SJSA1 (cell line): ENCODE measurements at regions not wholly inside any gene's neighbourhood (a gene's known extent, or its start where the extent isn't known, plus 50 kb on each side); places are given as distances from the start of the nearest gene placed in this dataset.

Source experiments
- DNase-seq, 2 experiments: peaks; one replicate each; pipeline ENCODE4 v3.0.0-alpha.2; 2015 to 2020; ENCODE audit warnings: low spot score in 2 of 2, low read depth in 1 of 2
- H3K27ac ChIP-seq: fragments of 250-450 bp; sonication (Bioruptor Pico); 2 replicates; pipeline ENCODE4 v1.5.1; 2020; ENCODE audit warnings: mild to moderate bottlenecking, moderate library complexity
- H3K27me3 ChIP-seq: fragments of 250-450 bp; sonication (Bioruptor Pico); replicated peaks from 2 replicates; pipeline ENCODE4 v1.5.1; 2020; ENCODE audit warnings: mild to moderate bottlenecking, moderate library complexity
- H3K36me3 ChIP-seq: fragments of 250-450 bp; sonication (Bioruptor Pico); 2 replicates; pipeline ENCODE4 v1.5.1; 2020; ENCODE audit warnings: mild to moderate bottlenecking
- H3K4me1 ChIP-seq: fragments of 250-450 bp; sonication (Bioruptor Pico); replicated peaks from 2 replicates; pipeline ENCODE4 v1.6.1; 2021; ENCODE audit warnings: mild to moderate bottlenecking
- H3K4me3 ChIP-seq: fragments of 250-450 bp; sonication (Bioruptor Pico); 2 replicates; pipeline ENCODE4 v1.5.1; 2020; ENCODE audit warnings: mild to moderate bottlenecking
- H3K9me3 ChIP-seq: fragments of 250-450 bp; sonication (Bioruptor Pico); replicated peaks from 2 replicates; pipeline ENCODE4 v1.5.1; 2020; ENCODE audit warnings: mild to moderate bottlenecking

- Histone ChIP-seq H3K36me3 (no peaks in the 10 kb centered on the region), H3K4me1 (no peaks in the 10 kb centered on the region), H3K4me3 (no peak overlapping the region), H3K27me3 (no peaks in the 10 kb centered on the region), H3K9me3 (no peaks in the 10 kb centered on the region), H3K27ac (no peak overlapping the region)
- DNase-seq = no peak
Observed at GRCh38 chr5:98050583-98050982, 722.9 kb upstream of the RGMB start.

GRCh38 chr5:98053170-98053569, 720.3 kb upstream of the RGMB start:
- Histone ChIP-seq H3K27ac (no peak overlapping the region), H3K4me3 (no peak overlapping the region), H3K27me3 (no peaks in the 10 kb centered on the region), H3K4me1 (no peaks in the 10 kb centered on the region), H3K9me3 (no peaks in the 10 kb centered on the region), H3K36me3 (no peaks in the 10 kb centered on the region)
- DNase-seq = no peak

GRCh38 chr5:98060148-98060547, 713.3 kb upstream of the RGMB start:
- no peaks in the 10 kb centered on the region for H3K9me3 ChIP-seq
- no peak overlapping the region for H3K27ac ChIP-seq
- no peak overlapping the region for H3K4me3 ChIP-seq
- no peaks in the 10 kb centered on the region for H3K4me1 ChIP-seq
- H3K36me3 ChIP-seq = no peaks in the 10 kb centered on the region
- DNase-seq = no peak
- H3K27me3 ChIP-seq = no peaks in the 10 kb centered on the region

- H3K9me3 ChIP-seq = no peaks in the 10 kb centered on the region
- DNase-seq = no peak
- H3K4me3 ChIP-seq = no peak overlapping the region
- no peaks in the 10 kb centered on the region for H3K27me3 ChIP-seq
- H3K27ac ChIP-seq = no peak overlapping the region
- H3K36me3 ChIP-seq = no peaks in the 10 kb centered on the region
- H3K4me1 ChIP-seq = no peaks in the 10 kb centered on the region
Observed at GRCh38 chr5:98064118-98064685, 709.3 kb upstream of the RGMB start.

GRCh38 chr5:98065261-98065909, 708.1 kb upstream of the RGMB start:
- no peak overlapping the region for H3K27ac ChIP-seq
- no peaks in the 10 kb centered on the region for H3K36me3 ChIP-seq

GRCh38 chr5:98066910-98067309, 706.6 kb upstream of the RGMB start:
- no peaks in the 10 kb centered on the region for H3K27me3 ChIP-seq
- no peak overlapping the region for H3K4me3 ChIP-seq
- H3K27ac ChIP-seq = no peak overlapping the region
- no peaks in the 10 kb centered on the region for H3K9me3 ChIP-seq
- no peaks in the 10 kb centered on the region for H3K36me3 ChIP-seq
- no peaks in the 10 kb centered on the region for H3K4me1 ChIP-seq
- DNase-seq = no peak

More at GRCh38 chr5:98065261-98065909, 708.1 kb upstream of the RGMB start:
- H3K4me1 ChIP-seq = no peaks in the 10 kb centered on the region
- no peak overlapping the region for H3K4me3 ChIP-seq
- H3K9me3 ChIP-seq = no peaks in the 10 kb centered on the region
- DNase-seq = no peak
- no peaks in the 10 kb centered on the region for H3K27me3 ChIP-seq

- no peaks in the 10 kb centered on the region for H3K36me3 ChIP-seq
- H3K27ac ChIP-seq = no peak overlapping the region
- no peak for DNase-seq
Observed at GRCh38 chr5:98069876-98070512, 703.5 kb upstream of the RGMB start.

GRCh38 chr5:98072921-98073320, 700.5 kb upstream of the RGMB start:
- H3K4me3 ChIP-seq = no peak overlapping the region
- no peaks in the 10 kb centered on the region for H3K36me3 ChIP-seq
- H3K27ac ChIP-seq = no peak overlapping the region
- no peak for DNase-seq
- H3K4me1 ChIP-seq = no peaks in the 10 kb centered on the region
- no peaks in the 10 kb centered on the region for H3K9me3 ChIP-seq
- no peaks in the 10 kb centered on the region for H3K27me3 ChIP-seq

More at GRCh38 chr5:98069876-98070512, 703.5 kb upstream of the RGMB start:
- no peak overlapping the region for H3K4me3 ChIP-seq
- H3K9me3 ChIP-seq = no peaks in the 10 kb centered on the region
- no peaks in the 10 kb centered on the region for H3K4me1 ChIP-seq
- no peaks in the 10 kb centered on the region for H3K27me3 ChIP-seq

- H3K27me3 ChIP-seq = no peaks in the 10 kb centered on the region
- no peak for DNase-seq
- H3K36me3 ChIP-seq = no peaks in the 10 kb centered on the region
- no peaks in the 10 kb centered on the region for H3K4me1 ChIP-seq
- no peaks in the 10 kb centered on the region for H3K9me3 ChIP-seq
- H3K4me3 ChIP-seq = no peak overlapping the region
- H3K27ac ChIP-seq = no peak overlapping the region
Observed at GRCh38 chr5:98076501-98076900, 697.0 kb upstream of the RGMB start.

- Histone ChIP-seq H3K9me3 (no peaks in the 10 kb centered on the region), H3K27me3 (no peaks in the 10 kb centered on the region)
Observed at GRCh38 chr5:98085593-98085992, 687.9 kb upstream of the RGMB start.

GRCh38 chr5:98095072-98095471, 678.4 kb upstream of the RGMB start:
- no peak overlapping the region for H3K4me3 ChIP-seq
- no peak for DNase-seq
- H3K27me3 ChIP-seq = no peaks in the 10 kb centered on the region
- no peaks in the 10 kb centered on the region for H3K9me3 ChIP-seq
- peaks cover 6% of the 10 kb centered on the region for H3K4me1 ChIP-seq
- no peak overlapping the region for H3K27ac ChIP-seq
- H3K36me3 ChIP-seq = no peaks in the 10 kb centered on the region

More at GRCh38 chr5:98085593-98085992, 687.9 kb upstream of the RGMB start:
- Histone ChIP-seq H3K4me3 (no peak overlapping the region), H3K36me3 (no peaks in the 10 kb centered on the region), H3K4me1 (no peaks in the 10 kb centered on the region), H3K27ac (no peak overlapping the region)
- no peak for DNase-seq

- no peak overlapping the region for H3K4me3 ChIP-seq
- no peaks in the 10 kb centered on the region for H3K27me3 ChIP-seq
- H3K36me3 ChIP-seq = no peaks in the 10 kb centered on the region
- no peak overlapping the region for H3K27ac ChIP-seq
- no peaks in the 10 kb centered on the region for H3K9me3 ChIP-seq
- peak in 1 of 2 experiments; percentile 43 for DNase-seq
- peaks cover 6% of the 10 kb centered on the region for H3K4me1 ChIP-seq
Observed at GRCh38 chr5:98096155-98096554, 677.3 kb upstream of the RGMB start.

- no peaks in the 10 kb centered on the region for H3K27me3 ChIP-seq
- H3K36me3 ChIP-seq = no peaks in the 10 kb centered on the region
- H3K27ac ChIP-seq = no peak overlapping the region
- H3K4me1 ChIP-seq = peaks cover 6% of the 10 kb centered on the region
- no peak for DNase-seq
- H3K4me3 ChIP-seq = no peak overlapping the region
- H3K9me3 ChIP-seq = no peaks in the 10 kb centered on the region
Observed at GRCh38 chr5:98099448-98100105, 673.9 kb upstream of the RGMB start.

- Histone ChIP-seq H3K4me1 (peaks cover 3% of the 10 kb centered on the region), H3K36me3 (no peaks in the 10 kb centered on the region), H3K4me3 (no peak overlapping the region), H3K27ac (no peak overlapping the region), H3K9me3 (no peaks in the 10 kb centered on the region), H3K27me3 (no peaks in the 10 kb centered on the region)
- no peak for DNase-seq
Observed at GRCh38 chr5:98101131-98101530, 672.3 kb upstream of the RGMB start.
